ENCODE measurements at regions not wholly inside any gene's neighbourhood (a gene's known extent, or its start where the extent isn't known, plus 50 kb on each side); places are given as distances from the start of the nearest gene placed in this dataset.
"Not testable (repeated sequence)": the region's sequence is repeated elsewhere in the genome, so short reads cannot be mapped to it uniquely, and the experiment has no call there.

DNA sequence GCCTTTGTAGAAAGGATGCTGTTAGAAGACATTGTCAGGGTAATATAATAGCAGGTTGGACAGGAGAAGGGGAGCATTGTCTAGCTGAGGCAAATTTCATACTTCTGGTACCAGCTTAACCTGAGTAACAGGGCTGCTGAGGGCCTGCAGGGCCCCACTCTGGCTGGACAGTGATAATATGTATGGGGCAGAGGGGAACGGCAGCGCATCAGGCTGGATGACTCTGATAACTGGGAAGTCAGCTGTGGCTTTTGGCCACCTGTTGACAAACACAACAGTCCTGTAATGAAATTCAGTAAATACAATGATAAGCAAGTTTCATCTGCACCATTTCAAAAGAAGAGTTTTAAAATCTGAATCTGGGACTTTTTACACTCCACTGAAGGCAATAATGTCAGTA lies 259.9 kb upstream of the CNR1 start:
- H3K4me1 ChIP-seq (ENCODE audit: low read depth), result no peaks in the 10 kb centered on the region

GRCh38 chr6:88422831-88423230 lies 256.7 kb upstream of the CNR1 start:
- no peak overlapping the region for H3K27ac ChIP-seq
- no peak for DNase-seq (ENCODE audit: low read depth in 1 of 2, low spot score in 1 of 2)
- H3K27me3 ChIP-seq, result no peaks in the 10 kb centered on the region
- H3K36me3 ChIP-seq, result no peaks in the 10 kb centered on the region
- H3K9me3 ChIP-seq (ENCODE audit: low read depth), result no peaks in the 10 kb centered on the region
- no peak for TF ChIP-seq CTCF (IDR thresholded peaks at IDR 0.05; ENCODE audit: low read depth, low read length)
- H3K4me3 ChIP-seq, result no peak overlapping the region
- H3K4me1 ChIP-seq (ENCODE audit: low read depth), result no peaks in the 10 kb centered on the region

More for the DNA sequence above, 259.9 kb upstream of the CNR1 start:
- no peak for DNase-seq (ENCODE audit: low read depth in 1 of 2, low spot score in 1 of 2)
- Histone ChIP-seq H3K36me3 (no peaks in the 10 kb centered on the region), H3K9me3 (ENCODE audit: low read depth) (no peaks in the 10 kb centered on the region), H3K4me3 (no peak overlapping the region), H3K27ac (no peak overlapping the region), H3K27me3 (no peaks in the 10 kb centered on the region)
- no peak for TF ChIP-seq CTCF (IDR thresholded peaks at IDR 0.05; ENCODE audit: low read depth, low read length)

DNA sequence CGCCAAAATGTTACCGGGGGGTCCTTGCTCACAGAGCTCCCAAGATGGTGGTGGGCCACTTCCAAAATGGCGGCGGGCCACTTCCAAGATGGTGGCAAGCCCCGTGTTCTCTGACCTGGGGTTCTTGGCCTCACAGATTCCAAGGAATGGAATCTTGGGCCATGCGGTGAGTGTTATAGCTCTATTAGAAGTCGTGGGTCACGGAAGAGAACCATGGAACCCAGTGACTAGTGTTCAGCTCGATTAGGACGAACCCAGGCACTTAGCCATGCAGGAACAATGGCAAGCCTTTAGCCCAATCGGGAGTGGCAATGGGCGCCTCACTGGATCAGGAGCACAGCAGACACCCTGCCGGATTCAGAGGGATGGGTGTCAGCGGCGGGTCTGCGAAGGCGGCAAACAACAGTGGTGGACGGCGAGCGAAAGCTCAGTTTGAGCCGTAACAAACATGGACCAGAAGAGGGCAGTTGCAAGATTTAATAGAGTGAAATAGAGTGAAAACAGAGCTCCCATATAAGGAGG lies 254.9 kb upstream of the CNR1 start:
- not testable (repeated sequence) for DNase-seq (ENCODE audit: low read depth in 1 of 2, low spot score in 1 of 2); H3K4me3 ChIP-seq; H3K9me3 ChIP-seq (ENCODE audit: low read depth); H3K27ac ChIP-seq; H3K27me3 ChIP-seq; H3K36me3 ChIP-seq; H3K4me1 ChIP-seq (ENCODE audit: low read depth)

DNA sequence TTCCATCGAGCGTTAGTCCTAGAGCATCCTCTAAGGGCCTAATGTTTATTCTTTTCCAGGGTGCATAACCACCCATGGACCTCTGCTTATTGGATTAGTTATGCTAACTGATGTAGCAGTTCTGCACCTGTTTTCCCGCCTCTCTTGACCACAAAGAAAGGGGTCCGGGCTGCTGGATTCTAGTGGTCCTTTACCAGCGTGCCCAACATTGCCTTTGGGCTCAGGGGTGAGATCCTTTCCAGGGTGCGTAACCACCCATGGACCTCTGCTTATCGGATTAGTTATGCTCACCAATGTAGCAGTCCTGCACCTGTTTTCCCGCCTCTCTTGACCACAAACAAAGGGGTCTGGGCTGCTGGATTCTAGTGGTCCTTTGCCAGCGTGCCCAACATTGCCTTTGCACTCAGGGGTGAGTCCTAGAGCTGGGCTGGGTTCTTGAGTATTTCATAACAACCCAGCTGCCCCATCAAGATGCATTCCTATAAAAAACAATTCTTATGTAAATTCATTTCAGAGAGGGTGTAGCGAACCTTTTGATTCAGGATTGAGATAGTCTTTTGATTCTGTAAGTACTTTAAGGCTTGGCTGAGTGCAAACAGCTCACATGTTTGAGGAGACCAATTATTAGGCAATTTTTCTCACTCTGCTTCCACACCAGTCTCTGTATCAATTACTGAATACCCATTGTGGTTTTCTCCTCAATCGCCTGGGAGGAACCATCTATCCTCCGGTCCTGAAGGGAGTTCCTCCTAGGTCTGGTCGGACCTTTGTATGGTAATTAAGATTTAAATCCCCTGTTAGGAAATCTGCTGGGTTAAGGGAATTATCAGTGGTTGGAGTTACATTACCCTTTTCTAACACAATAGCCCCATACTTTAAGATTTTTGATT lies 253.0 kb upstream of the CNR1 start:
- not testable (repeated sequence) for H3K9me3 ChIP-seq (ENCODE audit: low read depth); DNase-seq (ENCODE audit: low read depth in 1 of 2, low spot score in 1 of 2); H3K27ac ChIP-seq; H3K4me1 ChIP-seq (ENCODE audit: low read depth); H3K27me3 ChIP-seq; H3K36me3 ChIP-seq; H3K4me3 ChIP-seq

DNA sequence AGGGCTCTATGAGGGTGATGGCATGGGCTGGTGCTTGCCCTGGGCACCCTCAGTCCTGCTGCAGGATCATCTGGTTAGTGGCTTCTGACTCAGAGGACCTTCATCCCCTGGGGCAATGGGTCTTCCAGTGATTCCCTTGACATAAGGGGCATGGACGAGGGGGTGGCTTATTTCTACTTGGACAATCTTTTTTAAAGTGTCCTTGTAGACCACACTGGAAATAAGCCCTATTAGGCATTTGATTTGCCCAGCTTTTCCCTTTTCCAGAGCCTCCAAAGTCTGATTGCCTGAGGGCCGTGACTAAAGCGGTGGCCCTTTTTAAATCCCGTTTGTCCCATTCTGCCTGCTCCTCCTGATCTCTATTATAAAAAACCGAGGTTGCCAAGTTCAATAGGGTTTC lies 251.2 kb upstream of the CNR1 start:
- not testable (repeated sequence) for H3K27me3 ChIP-seq; H3K9me3 ChIP-seq (ENCODE audit: low read depth); H3K36me3 ChIP-seq; H3K4me1 ChIP-seq (ENCODE audit: low read depth); DNase-seq (ENCODE audit: low read depth in 1 of 2, low spot score in 1 of 2); H3K4me3 ChIP-seq; H3K27ac ChIP-seq

DNA sequence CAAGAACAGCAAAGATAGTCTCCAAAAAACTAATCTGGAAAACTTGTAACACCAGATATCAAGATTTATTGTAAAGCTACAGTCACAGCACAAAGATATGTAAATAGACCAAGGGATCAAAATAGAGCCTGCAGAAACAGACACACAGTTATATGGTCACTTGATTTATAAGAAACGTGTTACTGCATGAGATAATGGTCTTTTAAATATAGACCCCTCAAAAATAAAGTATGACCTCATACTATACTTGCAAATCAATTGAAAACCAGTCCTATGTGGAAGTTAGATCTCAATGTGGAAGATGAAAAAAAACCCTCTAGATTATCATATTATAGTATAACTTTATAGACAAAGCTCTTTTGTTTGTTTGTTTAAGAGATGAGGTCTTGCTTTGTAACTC lies 247.3 kb upstream of the CNR1 start:
- Histone ChIP-seq H3K27me3 (no peaks in the 10 kb centered on the region), H3K4me1 (ENCODE audit: low read depth) (no peaks in the 10 kb centered on the region), H3K27ac (no peak overlapping the region), H3K9me3 (ENCODE audit: low read depth) (no peaks in the 10 kb centered on the region), H3K36me3 (no peaks in the 10 kb centered on the region), H3K4me3 (no peak overlapping the region)
- no peak for DNase-seq (ENCODE audit: low read depth in 1 of 2, low spot score in 1 of 2)
- TF ChIP-seq CTCF (IDR thresholded peaks at IDR 0.05; ENCODE audit: low read depth, low read length), result no peak

DNA sequence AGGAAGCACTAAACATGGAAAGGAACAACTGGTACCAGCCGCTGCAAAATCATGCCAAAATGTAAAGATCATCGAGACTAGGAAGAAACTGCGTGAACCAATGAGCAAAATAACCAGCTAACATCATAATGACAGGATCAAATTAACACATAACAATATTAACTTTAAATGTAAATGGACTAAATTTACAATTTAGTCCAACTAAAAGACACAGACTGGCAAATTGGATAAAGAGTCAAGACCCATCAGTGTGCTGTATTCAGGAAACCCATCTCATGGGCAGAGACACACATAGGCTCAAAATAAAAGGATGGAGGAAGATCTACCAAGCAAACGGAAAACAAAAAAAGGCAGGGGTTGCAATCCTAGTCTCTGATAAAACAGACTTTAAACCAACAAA lies 242.2 kb upstream of the CNR1 start:
- H3K4me1 ChIP-seq (ENCODE audit: low read depth); H3K36me3 ChIP-seq; DNase-seq (ENCODE audit: low read depth in 1 of 2, low spot score in 1 of 2); H3K27me3 ChIP-seq; H3K27ac ChIP-seq; H3K9me3 ChIP-seq (ENCODE audit: low read depth); H3K4me3 ChIP-seq: not testable (repeated sequence)

DNA sequence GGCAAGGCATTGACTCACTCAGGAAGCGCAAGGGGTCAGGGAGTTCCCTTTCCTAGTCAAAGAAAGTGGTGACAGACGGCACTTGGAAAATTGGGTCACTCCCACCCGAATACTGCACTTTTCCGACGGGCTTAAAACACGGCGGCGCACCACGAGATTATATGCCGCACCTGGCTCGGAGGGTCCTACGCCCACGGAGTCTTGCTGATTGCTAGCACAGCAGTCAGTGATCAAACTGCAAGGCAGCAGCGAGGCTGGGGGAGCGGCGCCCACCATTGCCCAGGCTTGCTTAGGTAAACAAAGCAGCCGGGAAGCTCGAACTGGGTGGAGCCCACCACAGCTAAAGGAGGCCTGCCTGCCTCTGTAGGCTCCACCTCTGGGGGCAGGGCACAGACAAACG lies 240.5 kb upstream of the CNR1 start:
- not testable (repeated sequence) for H3K9me3 ChIP-seq (ENCODE audit: low read depth); H3K27me3 ChIP-seq; DNase-seq (ENCODE audit: low read depth in 1 of 2, low spot score in 1 of 2); H3K36me3 ChIP-seq; H3K4me3 ChIP-seq; H3K4me1 ChIP-seq (ENCODE audit: low read depth); H3K27ac ChIP-seq
